ENCODE measurements at regions not wholly inside any gene's neighbourhood (a gene's known extent, or its start where the extent isn't known, plus 50 kb on each side); places are given as distances from the start of the nearest gene placed in this dataset.

- peaks cover 5% of the 10 kb centered on the region for H3K9me3 Mint-ChIP-seq (ENCODE audit: unreplicated experiment)
- H3K4me3 Mint-ChIP-seq (ENCODE audit: unreplicated experiment): no peak overlapping the region
- Histone ChIP-seq H3K9ac (ENCODE audit: low read length) (no peak overlapping the region), H3K36me3 (ENCODE audit: insufficient read depth, low read length) (no peaks in the 10 kb centered on the region), H3K79me2 (ENCODE audit: insufficient read depth, low read length) (no peaks in the 10 kb centered on the region), H3K4me3 (ENCODE audit: insufficient read depth, low read depth, low read length) (no peak overlapping the region), H3K27me3 (ENCODE audit: insufficient read depth, low read length) (peaks cover 3% of the 10 kb centered on the region), H4K20me1 (ENCODE audit: insufficient read depth, low read length) (no peaks in the 10 kb centered on the region), H2AFZ (ENCODE audit: low read depth, low read length) (no peak overlapping the region), H3K27ac (ENCODE audit: low read depth, low read length) (no peak overlapping the region), H3K4me1 (ENCODE audit: insufficient read depth, low read length) (peaks cover 7% of the 10 kb centered on the region), H3K9me3 (ENCODE audit: insufficient read depth, low read depth, low read length) (no peaks in the 10 kb centered on the region), H3K4me2 (ENCODE audit: low read length) (no peak overlapping the region)
- DNase-seq (ENCODE audit: low read depth) (peak; percentile 80), FAIRE-seq (no peak)
- peak overlapping the region; percentile 77 for H3K27ac Mint-ChIP-seq (ENCODE audit: unreplicated experiment)
- peaks cover 37% of the 10 kb centered on the region for H3K27me3 Mint-ChIP-seq (ENCODE audit: low read depth, unreplicated experiment)
- H3K36me3 Mint-ChIP-seq (ENCODE audit: low read depth, unreplicated experiment): no peaks in the 10 kb centered on the region
- TF ChIP-seq EZH2 (IDR thresholded peaks at IDR 0.05; ENCODE audit: insufficient read depth, low read length) (no peak), CTCF (IDR thresholded peaks at IDR 0.05; ENCODE audit: insufficient read depth, low read depth, low read length) (no peak)
- H3K4me1 Mint-ChIP-seq (ENCODE audit: low read depth, unreplicated experiment): peaks cover 18% of the 10 kb centered on the region
Measured at GRCh38 chr16:86882586-86883280, 304.4 kb downstream of the FOXL1 start.

DNA sequence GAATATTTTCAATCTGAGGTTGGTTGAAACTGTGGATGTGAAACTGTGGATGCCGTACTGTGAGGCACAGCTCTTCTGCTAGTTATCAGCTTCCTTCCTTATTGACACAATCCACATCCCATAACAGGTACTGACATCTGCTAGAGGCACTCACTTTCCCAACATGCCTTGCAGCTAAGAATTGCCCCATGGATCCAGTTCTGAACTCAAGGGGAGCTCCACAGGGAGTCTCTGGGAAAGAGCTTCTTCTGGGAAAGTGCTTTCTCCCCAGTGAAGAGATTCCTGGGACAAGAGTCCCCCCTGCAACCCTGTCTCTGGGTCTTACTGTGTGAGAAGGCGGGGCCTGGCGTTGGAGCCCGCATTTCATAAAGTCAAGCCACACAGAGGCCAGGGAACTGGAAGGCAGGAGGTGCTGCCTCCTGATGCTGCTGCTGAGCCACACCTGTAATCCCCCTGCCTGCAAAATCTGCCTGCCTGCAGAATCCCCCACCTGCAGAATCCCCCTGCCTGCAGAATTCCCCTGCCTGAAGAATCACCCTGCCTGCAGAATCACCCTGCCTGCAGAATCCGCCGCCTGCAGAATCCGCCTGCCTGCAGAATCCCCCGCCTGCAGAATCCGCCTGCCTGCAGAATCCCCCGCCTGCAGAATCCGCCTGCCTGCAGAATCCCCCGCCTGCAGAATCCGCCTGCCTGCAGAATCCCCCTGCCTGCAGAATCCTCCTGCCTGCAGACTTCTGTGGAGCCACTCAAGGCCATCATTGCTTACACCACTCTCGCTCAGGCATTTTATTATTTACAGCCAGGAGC, 305.4 kb downstream of the FOXL1 start:
- H3K79me2 ChIP-seq (ENCODE audit: insufficient read depth, low read length): no peaks in the 10 kb centered on the region
- H3K27ac ChIP-seq (ENCODE audit: low read depth, low read length): no peak overlapping the region
- H3K4me1 ChIP-seq (ENCODE audit: insufficient read depth, low read length): peaks cover 7% of the 10 kb centered on the region
- H3K9ac ChIP-seq (ENCODE audit: low read length): no peak overlapping the region
- H3K4me2 ChIP-seq (ENCODE audit: low read length): no peak overlapping the region
- peaks cover 5% of the 10 kb centered on the region for H3K9me3 Mint-ChIP-seq (ENCODE audit: unreplicated experiment)
- H3K4me1 Mint-ChIP-seq (ENCODE audit: low read depth, unreplicated experiment): peaks cover 18% of the 10 kb centered on the region
- DNase-seq (ENCODE audit: low read depth) (no peak), FAIRE-seq (no peak)
- no peak overlapping the region for H3K4me3 Mint-ChIP-seq (ENCODE audit: unreplicated experiment)
- TF ChIP-seq CTCF (IDR thresholded peaks at IDR 0.05; ENCODE audit: insufficient read depth, low read depth, low read length): no peak
- no peaks in the 10 kb centered on the region for H3K27me3 ChIP-seq (ENCODE audit: insufficient read depth, low read length)
- no peak overlapping the region for H2AFZ ChIP-seq (ENCODE audit: low read depth, low read length)
- peaks cover 30% of the 10 kb centered on the region for H3K27me3 Mint-ChIP-seq (ENCODE audit: low read depth, unreplicated experiment)
- no peaks in the 10 kb centered on the region for H3K36me3 ChIP-seq (ENCODE audit: insufficient read depth, low read length)
- no peaks in the 10 kb centered on the region for H3K9me3 ChIP-seq (ENCODE audit: insufficient read depth, low read depth, low read length)
- no peaks in the 10 kb centered on the region for H4K20me1 ChIP-seq (ENCODE audit: insufficient read depth, low read length)
- no peaks in the 10 kb centered on the region for H3K36me3 Mint-ChIP-seq (ENCODE audit: low read depth, unreplicated experiment)
- H3K27ac Mint-ChIP-seq (ENCODE audit: unreplicated experiment): no peak overlapping the region
- H3K4me3 ChIP-seq (ENCODE audit: insufficient read depth, low read depth, low read length): no peak overlapping the region

GRCh38 chr16:86884390-86884650, 306.0 kb downstream of the FOXL1 start:
- Histone ChIP-seq H3K9me3 (ENCODE audit: insufficient read depth, low read depth, low read length) (no peaks in the 10 kb centered on the region), H3K4me1 (ENCODE audit: insufficient read depth, low read length) (peaks cover 7% of the 10 kb centered on the region), H3K4me3 (ENCODE audit: insufficient read depth, low read depth, low read length) (no peak overlapping the region), H3K9ac (ENCODE audit: low read length) (no peak overlapping the region), H3K4me2 (ENCODE audit: low read length) (no peak overlapping the region), H2AFZ (ENCODE audit: low read depth, low read length) (no peak overlapping the region), H3K27me3 (ENCODE audit: insufficient read depth, low read length) (no peaks in the 10 kb centered on the region), H4K20me1 (ENCODE audit: insufficient read depth, low read length) (no peaks in the 10 kb centered on the region), H3K79me2 (ENCODE audit: insufficient read depth, low read length) (no peaks in the 10 kb centered on the region), H3K27ac (ENCODE audit: low read depth, low read length) (no peak overlapping the region), H3K36me3 (ENCODE audit: insufficient read depth, low read length) (no peaks in the 10 kb centered on the region)
- peaks cover 5% of the 10 kb centered on the region for H3K9me3 Mint-ChIP-seq (ENCODE audit: unreplicated experiment)
- H3K36me3 Mint-ChIP-seq (ENCODE audit: low read depth, unreplicated experiment): no peaks in the 10 kb centered on the region
- H3K4me3 Mint-ChIP-seq (ENCODE audit: unreplicated experiment): no peak overlapping the region
- no peak for FAIRE-seq
- DNase-seq (ENCODE audit: low read depth): no peak
- peaks cover 18% of the 10 kb centered on the region for H3K4me1 Mint-ChIP-seq (ENCODE audit: low read depth, unreplicated experiment)
- TF ChIP-seq CTCF (IDR thresholded peaks at IDR 0.05; ENCODE audit: insufficient read depth, low read depth, low read length) (no peak), EZH2 (IDR thresholded peaks at IDR 0.05; ENCODE audit: insufficient read depth, low read length) (no peak)
- H3K27ac Mint-ChIP-seq (ENCODE audit: unreplicated experiment): no peak overlapping the region
- peaks cover 30% of the 10 kb centered on the region for H3K27me3 Mint-ChIP-seq (ENCODE audit: low read depth, unreplicated experiment)

All from astrocyte (in vitro differentiated cells and primary cell).